HTR-8/SVneo (cell line): ENCODE measurements at regions not wholly inside any gene's neighbourhood (a gene's known extent, or its start where the extent isn't known, plus 50 kb on each side); places are given as distances from the start of the nearest gene placed in this dataset.

Experiments
- DNase-seq: peaks from one replicate; pipeline ENCODE4 v3.0.0; 2011; ENCODE audit warnings: low spot score, mixed read lengths; ENCODE audit not compliant: insufficient read length
- FAIRE-seq: peaks from 2 replicates; lab custom pipeline; 2011; peaks lifted over from hg19 to GRCh38; lab: Jason Lieb, UNC

DNA sequence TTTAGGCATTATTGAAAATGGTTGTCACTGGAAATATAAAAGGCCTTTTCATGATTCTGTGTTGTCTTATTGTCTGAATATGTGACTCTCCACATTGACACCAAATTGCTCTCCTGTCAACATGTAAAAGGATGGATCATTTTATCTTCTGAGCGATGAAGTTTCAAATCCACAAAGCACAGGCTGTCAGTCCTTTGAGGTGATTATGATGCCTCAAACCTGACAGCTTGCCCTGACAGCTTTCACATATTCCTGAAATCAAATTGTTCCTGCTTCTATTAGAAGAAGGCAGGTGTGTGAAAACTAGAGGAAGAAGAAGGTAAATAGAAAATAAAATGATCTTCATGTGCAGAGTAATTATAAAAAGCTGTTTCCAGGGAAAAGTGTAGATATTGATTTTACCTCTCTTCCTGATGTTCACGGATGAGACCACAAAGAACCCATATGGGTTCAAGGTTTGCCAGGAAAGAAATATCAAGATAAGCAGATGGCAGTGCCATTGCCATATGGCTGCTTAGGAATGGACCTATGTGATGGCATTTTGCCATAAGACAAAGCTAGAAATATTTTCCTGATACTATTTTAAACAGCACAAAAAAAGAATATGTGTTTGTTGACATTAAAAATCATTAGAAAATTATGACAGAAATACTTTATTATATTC is 1006.3 kb upstream of the AGA start:
- FAIRE-seq (no peak), DNase-seq (no peak)

DNA sequence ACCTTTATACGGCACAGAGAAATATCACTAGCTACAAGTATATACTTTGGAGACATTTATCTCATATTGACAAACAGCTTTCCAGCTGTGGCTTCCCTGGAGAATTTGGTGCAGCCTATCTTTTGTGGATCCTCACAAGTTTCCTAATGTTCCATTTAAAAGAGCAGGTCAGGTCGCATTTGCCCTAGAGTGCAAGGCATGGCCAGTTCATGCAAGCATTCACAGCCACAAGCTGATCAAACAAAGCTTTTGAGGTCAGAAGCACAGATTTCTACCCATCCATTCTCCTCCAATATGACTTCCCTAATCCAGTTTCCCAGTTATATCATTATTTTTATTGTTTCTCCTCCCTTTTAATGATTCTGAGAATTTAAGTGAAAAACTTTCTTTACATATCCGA is 1008.4 kb upstream of the AGA start:
- FAIRE-seq, result no peak
- DNase-seq, result no peak

DNA sequence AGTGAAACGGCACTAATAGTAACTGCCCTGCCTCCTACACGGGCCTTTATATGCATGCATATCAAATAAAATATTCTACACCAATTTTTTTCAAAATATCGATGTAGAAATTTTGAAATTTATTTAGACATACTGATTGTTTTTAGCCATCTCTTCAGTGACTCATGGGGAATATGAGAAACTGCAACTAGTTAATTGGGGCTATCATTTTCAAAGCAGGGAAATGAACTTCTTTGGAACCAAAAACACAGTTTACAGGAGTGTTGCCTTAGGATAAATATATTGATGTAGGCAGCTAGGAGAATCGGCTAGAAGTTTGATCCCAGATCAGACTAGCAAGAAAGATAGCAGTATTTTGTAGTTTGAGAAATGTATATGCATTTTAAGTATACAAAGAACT is 1010.8 kb upstream of the AGA start:
- DNase-seq (no peak), FAIRE-seq (no peak)

DNA sequence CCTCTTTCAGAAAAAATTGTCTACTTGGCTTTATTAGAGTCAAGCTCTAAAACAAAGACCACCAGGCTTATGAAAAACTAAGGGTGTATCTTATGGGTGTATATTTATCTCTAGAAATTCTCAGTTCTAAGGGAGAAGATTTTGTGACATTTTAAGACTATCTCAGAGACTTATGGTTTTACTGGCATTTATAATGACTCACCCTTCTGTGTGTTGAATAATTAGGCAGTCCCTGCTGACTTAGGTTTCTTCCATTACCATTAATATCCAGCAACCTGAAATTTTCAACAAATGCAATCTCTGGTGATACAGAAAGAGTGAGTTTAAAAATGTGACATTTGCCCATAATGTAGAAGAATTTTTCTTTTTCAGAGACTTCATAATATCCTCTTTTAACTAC is 1015.0 kb upstream of the AGA start:
- no peak for FAIRE-seq
- no peak for DNase-seq

DNA sequence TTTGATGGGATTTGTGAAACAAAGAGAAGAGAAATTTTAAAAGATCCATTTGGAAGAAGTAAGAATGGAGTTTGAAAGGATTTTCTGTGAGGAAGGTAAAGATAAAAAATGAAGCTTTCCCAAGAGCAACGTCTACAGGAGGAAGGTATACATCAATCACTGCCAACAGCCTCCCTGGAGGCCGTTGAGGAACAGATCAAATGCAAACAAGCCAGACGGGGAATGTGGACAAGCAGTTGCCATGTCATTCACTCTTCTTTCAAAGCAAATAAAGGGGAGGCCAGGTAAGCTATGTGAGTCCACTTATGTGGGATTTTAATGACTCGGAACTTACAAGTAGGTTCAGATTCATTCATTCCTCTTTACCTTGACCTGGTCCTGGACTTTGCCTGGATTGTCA is 1020.5 kb upstream of the AGA start:
- no peak for FAIRE-seq
- DNase-seq, result no peak

DNA sequence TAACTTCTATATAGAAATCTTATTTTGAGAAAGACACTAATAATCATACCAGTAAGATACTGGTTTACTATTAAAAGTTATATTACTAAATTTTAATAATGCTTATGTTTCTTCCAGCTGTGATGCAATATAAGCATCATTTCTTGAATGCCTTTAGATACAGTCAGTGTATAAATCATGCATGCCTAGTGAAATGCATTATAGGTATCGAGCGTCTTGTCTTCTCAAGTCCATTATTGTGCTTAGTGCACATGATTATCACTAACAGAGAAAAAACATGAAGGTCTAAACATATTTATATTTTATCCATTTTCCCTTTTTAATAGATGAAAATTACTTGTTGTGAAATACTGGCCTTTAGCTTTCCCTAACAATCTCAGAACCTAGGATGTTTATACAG is 1021.5 kb upstream of the AGA start:
- no peak for FAIRE-seq

DNA sequence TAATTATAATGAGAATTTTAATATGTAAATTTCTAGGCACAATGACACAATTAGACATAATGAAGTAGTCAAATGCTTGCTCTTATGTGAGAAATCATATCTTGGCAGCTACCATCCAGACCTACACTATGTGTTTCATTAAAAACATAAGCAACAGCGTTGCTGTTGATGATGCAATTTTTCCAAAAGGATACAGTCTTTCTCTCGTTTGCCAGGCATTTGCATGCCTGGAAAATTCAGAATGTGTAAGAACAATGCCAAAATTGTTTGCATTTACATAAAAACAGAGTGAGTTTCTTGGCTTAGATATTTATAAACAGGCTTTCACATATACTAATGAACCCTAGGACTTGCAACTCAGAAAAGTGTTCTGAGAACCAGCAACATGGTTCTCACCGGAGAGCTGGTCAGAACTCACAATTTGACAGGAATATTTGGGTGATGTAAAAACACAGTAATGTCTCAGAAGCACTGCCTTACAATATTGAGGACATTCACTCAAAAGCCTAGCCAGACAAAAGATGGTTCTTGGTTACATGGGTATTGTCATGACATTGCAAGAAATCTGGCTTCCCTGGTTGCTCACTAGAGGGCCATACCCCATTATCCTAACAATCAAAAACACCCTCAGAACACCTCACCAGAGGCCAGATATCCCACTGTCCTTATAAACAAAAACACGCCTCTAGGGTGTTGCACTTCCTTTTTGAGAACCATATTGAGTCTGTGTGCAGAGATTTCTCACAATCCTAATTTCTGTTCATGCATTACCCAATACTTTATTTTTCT is 1029.0 kb upstream of the AGA start:
- DNase-seq, result no peak
- FAIRE-seq, result no peak

More for the DNA sequence above, 1021.5 kb upstream of the AGA start:
- no peak for DNase-seq

DNA sequence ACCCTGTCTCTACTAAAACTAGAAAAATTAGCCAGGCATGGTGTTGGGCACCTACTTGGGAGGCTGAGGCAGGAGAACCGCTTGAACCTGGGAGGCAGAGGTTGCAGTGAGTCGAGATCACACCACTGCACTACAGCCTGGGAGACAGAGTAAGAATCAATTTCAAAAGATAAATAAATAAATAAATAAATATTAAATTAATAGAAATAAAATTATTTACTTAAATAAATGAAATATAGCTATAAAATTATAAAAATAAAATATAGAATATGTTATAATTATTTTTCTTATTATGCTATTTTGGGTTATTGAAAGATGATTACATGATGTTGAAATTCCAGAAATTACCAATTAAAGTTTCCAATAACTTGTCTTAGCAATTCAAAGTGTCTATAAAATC is 1029.8 kb upstream of the AGA start:
- FAIRE-seq (no peak), DNase-seq (no peak)

DNA sequence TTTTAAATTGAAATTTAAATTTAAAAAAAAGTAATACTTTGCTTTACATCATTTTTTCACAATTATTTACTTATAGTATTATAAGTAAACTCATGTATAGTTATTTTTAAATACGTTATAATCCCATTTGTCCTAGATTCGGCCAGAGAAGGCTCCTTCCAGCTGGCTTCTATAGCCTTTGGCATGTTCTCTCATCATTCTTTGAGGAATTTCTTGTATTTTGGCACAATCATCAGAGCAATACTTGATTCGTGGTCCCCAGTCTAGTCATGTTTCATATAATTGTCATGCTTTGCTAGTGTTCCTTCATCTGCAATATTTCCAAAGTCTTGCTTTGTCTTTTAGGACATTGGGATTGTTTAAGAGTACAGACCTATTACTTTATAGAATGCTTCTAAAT is 1037.9 kb upstream of the AGA start:
- DNase-seq (no peak), FAIRE-seq (no peak)

DNA sequence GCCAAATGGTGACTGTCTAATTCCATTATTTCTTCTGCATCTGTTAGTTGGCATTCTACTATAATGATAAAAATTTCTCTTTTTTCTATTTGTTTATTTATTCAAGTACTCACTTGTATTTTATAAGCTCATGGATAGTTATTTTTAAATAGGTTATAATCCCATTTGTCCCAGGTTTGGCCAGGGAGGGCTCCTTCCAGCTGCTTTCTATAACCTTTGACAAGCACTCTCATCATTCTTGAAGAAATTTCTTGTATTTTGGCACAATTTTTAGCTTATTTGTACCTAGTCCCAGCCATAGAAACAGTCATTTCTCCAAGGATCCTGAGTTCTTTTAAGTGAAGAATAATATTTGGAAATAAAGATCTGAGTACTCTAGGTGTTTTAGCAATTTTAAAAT is 1038.6 kb upstream of the AGA start:
- no peak for FAIRE-seq
- no peak for DNase-seq

DNA sequence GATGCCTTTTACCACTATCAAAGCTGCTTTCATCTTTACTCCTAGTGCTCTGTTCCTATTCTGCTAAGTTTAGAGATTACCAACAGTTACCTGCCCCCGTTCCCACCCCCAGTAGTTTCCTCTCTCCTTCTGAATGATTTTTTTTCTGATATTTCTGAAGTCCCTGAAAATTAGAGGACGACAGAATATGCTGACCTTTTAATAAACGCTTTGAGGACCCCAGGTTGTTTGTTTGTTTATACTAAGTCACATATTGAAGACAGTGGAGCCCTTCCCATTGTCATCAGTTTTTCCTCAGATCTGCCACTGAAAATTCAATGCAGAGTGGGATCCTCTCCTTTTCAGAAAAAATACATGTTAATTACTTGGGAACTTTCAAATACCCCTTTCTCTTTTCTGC is 1039.3 kb upstream of the AGA start:
- FAIRE-seq (no peak), DNase-seq (no peak)

DNA sequence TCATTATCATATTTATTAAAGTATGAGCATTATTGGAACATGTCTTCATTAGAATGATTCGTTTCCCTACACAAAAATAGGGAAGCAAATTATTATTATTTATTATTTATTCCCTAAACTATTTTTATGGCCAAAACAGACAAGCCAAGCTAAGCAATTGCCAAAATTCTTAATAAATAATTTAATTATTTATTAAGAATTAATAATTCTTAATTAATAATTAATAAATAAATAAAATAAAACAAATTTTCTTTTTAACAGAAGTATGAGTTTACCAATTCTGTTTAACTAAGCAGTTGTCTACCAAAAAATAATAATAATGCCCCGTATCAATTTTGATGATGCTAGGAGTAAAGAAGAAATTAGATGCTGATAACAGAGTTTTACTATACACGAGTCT is 1080.8 kb upstream of the AGA start:
- FAIRE-seq (no peak), DNase-seq (no peak)

DNA sequence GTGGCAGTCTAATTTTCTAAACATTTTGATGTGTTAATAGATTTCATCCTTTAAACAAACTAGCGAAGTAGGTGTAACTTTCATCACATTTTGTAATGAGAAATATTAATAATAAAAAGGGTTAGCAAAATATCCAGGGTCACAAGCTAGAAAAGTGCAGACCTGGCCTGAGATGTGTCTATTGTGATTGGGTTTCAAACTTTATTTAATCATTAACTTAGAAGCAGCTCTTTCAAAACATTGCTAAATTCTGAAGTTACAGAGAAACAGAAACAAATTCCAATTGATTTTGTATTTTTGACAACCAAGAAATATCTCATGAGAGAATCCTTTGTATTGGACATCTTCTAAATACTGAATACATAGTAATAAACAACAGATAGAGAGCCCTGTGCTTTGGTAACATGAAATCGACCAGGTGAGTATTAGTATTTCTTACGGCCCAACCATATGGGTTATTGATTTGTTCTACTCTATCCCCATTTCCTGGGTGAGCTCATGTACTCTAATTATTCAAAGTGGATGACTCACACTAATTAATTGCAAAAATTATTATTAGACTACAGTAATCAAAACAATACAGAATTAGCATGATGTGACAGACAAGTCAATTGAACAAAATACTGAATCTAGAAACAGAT is 1093.8 kb upstream of the AGA start:
- FAIRE-seq, result no peak
- DNase-seq, result no peak

DNA sequence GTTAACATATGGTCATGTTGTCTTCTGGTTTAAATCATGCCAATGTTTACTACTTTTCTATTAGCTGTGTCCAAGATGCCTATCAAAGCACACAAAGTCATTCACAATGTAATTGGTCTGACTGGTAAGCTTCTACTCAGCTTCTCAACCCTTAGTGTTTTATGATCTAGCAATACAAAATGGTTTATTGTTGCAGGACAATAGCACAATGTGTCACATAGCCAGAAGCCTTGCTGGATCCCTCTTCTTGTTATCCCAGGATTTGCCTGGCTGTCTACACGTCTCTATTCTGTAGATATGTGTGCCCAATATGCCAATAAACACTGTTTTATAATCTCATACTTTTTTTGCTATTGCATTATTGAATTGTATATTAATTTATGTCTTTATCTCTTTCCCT is 1111.0 kb upstream of the AGA start:
- FAIRE-seq (no peak), DNase-seq (no peak)

DNA sequence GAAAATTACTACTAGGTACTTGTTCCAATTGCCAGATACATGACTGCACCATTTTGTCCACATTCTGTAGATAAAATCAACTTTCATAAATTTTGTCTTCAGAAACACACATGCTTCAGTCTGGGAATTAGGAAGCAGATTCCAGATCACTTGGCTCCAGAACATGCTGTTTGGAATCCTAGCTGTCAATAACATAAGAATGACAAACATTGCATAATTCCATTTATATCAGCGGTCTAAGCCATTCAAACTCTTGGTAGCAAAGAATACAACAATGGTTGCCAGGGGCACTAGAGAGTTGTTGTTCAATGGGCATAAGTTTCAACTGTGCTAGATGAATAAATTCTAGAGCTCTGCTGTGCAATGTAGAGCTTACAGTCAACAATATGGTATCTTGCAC is 1112.1 kb upstream of the AGA start:
- FAIRE-seq (no peak), DNase-seq (no peak)

DNA sequence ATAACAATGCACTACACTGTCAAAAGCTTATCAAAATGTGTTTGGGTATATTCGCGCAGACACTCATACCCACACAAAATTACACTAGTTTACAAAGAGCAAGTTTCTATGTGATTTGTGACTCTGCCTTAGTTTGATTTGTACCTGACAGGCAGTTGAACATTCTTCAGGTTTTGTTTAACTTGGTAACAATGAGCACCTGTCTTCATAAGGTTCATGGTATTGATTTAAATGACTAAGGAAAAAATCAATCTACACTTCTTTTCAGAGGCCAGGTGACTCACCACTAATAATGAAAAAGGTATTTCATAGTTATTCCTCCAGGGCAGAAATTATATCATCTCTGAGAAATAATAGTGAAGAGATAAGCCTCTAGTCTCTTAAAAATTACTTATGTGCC is 1114.6 kb upstream of the AGA start:
- DNase-seq, result no peak
- FAIRE-seq, result no peak

DNA sequence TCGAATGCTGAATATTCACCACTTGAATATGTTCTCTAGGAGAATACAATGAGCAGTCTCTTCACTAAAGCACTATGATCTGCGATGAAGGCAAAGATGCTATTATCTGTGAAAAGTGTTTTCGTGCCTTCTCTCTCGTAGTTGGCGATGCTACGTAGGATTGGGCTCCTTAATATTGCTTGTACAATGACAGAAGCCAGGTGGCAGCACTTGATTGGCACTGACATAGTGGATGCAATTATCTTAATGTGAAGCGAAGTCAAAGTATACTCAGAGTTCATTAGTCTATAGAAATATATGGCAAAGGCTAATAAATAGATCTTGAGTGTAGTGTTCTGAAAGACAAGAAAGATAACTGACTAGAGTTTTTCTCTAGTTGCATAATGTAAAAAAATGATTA is 1135.7 kb upstream of the AGA start:
- no peak for DNase-seq
- no peak for FAIRE-seq

DNA sequence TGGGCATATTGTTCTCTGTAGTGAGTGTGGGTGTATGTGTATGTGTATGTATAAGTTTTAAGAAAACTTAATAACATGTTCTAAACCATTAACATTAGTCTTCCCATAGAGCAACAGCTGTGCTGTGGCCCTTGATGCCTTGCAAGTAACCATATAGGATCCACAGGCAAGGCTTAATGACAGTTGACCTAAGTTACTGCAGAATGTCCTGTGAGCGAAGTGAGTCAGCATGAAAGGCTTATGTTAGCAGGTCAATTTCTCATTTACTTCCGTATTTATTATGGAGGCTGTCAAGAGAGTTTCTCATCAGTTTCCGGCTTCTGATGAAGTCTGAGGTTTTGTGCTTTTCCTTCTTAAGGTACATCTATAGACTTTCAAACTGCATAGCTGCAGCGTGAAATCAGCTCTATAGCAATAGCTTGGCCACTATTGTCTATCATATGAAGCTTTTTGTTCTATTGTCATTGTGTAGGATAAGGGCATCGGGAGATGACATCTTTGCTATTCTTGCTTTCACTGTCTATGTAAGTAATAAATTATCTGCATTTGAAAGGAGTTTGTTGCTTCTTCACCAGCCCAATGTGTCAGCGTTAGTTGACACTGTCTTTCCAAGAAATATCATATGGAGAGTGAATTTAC is 1153.4 kb upstream of the AGA start:
- DNase-seq (no peak), FAIRE-seq (no peak)

DNA sequence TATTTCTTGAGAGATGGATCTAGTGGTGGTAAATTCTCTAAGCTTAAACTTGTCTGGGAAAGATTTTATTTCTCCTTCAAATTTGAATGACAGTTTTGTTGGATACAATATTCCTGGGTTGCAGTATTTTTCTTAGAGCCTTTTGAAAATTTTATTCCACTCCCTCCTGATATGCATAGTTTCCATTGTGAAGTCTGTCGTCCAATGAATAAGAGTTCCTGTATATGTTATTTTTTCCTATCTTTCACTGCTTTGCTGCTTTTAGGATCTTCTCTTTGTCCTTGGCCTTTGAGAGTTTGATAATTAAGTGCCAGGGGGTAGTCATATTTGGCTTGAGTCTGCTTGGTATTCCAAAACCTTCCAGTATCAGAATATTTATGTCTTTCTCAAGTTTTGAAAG is 1156.4 kb upstream of the AGA start:
- DNase-seq (no peak), FAIRE-seq (no peak)

DNA sequence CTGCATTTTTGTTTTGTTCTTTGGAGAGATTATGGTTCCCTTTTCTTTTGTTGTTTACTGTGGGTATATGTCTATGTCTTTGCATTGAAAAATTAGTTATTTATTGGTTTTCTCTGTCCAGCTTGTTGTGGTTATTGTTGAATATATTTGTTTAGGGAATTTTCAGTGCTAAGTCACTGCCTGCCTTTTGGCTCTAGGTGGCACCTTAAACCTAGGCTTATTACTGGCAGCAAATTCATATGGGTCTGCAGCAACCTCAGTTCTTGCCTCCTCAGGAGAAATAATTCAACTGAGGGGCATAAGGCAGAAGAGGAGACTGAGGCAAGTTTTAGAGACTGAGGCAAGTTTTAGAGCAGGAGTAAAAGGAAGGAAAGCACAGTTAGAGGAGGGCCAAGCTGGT is 1157.3 kb upstream of the AGA start:
- DNase-seq (no peak), FAIRE-seq (no peak)

DNA sequence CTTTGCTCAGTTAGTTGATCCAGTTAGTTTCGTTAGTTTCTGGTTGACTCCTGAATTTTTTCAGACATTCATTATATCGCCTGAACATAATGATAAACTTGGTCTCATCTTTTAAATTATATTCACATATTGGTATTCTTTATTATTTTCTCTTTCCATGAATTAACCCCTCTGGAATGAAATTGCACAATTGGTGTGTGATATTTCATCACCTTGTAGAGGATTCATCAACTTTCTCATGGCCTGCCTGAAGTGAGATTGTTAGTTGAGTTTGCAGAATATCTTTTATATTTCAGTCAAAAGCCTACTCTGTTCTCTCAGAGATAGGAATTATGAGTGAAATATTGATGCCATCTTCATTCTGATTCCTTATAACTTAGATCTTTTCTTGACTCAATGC is 1160.6 kb upstream of the AGA start:
- DNase-seq, result no peak
- FAIRE-seq, result no peak
